Right forelimb (tissue), 1 donor: ENCODE measurements at regions not wholly inside any gene's neighbourhood (a gene's known extent, or its start where the extent isn't known, plus 50 kb on each side); places are given as distances from the start of the nearest gene placed in this dataset.
"Not testable (repeated sequence)": the region's sequence is repeated elsewhere in the genome, so short reads cannot be mapped to it uniquely, and the experiment has no call there.

ENCODE experiments used
- DNase-seq: peaks from one replicate; pipeline ENCODE4 v3.0.0-alpha.2; 2018

DNA sequence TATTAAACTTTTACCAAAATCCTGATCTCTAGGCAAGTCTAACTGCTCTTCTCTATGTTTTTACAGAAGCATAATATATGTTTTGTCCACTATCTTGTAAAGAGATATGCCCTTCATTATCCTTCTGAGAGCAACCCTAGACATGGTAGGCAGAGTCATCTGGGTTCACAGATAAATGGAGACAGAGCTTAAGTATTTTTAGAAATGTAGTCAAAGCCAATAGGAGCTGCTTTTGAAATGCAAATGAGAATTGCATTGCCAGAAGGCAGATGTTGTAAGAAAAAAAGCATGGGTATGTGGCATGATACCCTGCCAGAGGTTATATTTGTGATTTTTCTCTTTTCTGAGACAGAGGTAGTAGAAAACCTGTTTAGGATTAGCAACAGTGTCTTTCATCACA, 964.8 kb downstream of the SORCS3 start:
- DNase-seq: no peak

DNA sequence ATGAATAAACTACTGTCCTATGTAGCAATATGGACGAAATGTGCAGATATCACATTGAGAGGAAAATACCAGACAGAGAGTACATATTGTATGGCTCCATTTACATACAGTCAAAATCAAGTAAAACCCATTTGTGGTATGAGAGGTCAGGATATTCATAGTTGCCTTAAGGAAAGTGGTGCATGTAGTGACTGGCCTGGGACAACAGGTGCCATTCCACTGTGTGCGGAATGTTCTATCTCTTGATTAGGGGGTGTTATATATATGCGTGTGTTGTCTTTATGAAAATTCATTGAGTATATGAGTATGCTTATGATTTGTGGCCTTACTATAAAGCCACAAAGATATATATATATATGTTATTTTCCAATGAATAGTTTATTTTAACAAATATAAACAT, 964.0 kb downstream of the SORCS3 start:
- DNase-seq: no peak

DNA sequence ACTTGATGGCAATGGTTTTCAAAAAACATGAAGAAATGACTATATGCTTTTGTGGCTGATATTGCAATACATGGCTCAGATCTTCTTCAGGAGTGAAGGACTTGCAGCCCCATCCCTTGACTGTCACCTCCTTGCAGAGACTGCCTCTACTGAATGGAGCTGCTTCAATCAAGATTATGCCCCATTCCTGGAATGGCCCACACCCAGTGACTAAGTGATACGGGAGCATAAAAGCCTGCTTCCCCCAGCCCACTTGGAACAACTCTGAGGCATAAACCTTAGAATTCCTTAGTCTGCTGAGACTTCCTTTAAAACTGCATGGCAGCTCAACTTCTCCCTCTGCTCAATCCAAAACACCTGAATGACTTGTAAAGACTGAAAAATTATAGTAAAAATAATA, 957.1 kb downstream of the SORCS3 start:
- DNase-seq: no peak

DNA sequence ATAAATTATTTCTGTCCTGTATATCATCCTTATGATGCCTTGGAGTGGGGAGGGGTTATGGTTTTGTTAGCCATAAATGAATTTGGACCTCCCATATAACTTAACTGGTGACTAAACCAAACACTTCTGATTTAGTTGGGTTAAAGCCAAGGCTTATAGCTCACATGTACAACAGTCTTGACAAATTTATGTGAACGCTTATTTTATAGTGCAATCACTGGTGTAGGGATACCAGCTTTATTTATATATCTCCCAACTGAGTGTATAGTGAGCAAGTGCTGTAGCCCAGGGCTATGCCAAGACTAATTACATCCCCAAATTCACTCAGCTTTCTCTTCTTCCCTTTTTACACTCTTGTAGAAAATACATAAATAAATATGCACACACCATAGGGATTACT, 956.2 kb downstream of the SORCS3 start:
- DNase-seq: no peak

DNA sequence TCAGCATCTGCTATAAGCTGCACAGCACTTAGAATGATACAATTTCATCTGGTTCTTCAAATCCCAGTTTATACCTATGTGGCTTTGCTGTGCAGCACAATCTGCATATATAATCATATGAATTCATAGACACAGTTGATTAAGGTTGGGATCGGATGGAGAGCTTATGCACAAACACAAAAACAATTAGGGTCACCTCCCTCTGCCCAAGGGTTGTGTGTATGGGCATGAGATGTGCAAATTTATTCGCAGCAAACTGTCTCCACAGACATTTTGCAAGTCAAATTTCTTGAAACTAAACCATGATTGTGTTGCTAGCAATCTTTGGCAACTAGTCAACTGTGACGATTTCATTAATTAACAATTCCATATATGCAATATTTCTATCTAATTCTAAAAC, 955.7 kb downstream of the SORCS3 start:
- DNase-seq: no peak

DNA sequence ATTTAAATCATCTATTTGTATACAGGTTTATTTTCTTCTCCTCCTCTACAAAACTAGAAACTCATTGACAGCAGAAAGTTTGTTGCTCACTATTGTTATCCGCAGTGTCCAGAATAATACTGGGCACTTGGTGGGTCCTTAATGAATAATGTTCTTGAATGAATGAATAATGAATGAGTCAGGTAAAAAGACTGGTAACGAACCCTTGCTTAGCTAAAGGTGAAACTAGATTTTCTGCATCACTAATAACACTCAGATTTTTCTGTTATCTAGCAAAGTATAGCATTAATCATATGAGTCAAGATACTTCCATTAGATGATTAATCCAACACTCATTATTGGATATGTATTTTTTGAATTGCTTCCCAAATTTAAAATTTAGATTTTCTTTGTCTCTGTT, 953.2 kb downstream of the SORCS3 start:
- DNase-seq: no peak

DNA sequence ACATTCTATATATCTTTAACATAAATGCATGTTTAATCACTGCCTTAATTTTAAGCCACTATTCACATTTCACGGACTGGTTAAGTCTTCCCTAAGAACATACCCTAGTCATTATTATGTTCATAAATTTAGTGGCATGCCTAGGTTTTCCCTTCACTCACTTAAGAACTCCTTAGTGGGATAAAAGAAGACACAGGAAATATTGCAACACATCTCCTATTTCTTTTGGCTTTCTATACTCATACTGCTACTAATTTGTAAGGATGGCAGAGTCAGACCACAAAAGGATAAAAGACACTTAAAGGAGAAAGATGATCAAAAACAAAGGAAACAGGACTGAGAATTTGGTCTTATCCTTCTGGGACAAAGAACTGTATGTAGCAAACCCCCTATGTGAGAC, 951.4 kb downstream of the SORCS3 start:
- DNase-seq: no peak

DNA sequence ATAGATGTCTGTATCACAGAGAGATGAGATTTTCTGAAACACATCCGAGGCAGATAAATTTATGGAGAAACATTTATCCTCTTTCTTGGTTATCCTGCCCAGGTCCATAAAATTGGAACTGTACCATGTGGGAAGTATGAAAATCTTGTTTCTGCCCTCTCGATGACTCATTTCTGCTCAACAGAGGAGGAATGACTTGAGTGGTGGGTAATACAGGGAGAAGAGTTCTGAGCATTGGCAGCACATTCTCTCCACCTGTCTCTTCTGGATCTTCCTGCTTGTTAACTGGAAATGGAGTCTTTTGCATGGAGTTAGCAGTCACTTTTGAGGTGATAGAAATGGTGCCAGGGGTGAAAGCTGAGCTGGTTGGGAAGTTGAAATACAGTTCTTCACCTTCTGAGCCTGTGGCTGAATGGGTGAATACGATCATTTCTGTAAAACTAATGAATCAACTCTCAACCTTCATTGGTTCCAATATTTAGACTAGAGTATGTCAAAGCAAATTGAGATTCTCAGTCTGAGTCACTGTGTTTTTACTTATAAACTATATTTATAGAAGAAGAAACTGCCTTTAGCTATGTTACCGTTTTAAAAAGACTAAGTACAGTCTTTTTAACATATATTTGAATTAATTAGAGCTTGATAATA, 945.5 kb downstream of the SORCS3 start:
- no peak for DNase-seq

DNA sequence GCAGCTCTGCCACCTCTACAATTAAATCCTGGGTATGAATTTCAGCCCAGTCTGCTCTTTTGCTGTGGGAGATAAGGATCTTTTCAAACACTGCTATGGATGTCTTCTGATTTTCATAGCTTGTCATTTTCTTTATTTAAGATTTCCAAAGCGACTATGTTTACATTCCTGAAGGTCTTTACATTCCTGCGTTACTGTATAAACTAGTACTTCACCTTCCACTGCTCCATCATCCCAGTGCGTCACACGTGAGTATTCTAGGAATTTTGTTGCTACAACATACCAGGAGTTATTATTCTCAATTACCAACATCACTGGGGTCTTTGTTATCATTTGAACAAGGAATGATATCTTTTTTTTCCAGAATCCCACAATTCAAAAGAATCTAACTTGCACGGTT, 944.7 kb downstream of the SORCS3 start:
- DNase-seq: no peak

DNA sequence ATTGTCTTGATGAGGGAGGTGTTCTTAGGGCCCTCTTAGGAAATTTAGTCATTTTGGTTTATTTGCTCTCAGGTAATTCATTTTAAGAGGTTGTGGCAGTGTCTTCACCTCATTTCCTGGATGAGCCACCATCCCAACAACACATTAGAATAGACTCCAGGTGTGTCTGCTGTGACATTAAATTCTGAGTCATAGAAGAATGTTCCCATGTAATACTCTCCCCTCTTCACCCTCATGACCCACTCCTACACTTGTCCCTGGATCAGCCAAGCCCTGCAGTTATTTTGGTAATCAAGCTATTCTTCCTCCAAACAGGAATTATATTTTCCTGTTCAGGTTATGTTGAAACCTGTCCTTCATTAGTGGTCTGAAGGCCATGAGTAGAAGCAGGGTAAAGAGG, 944.1 kb downstream of the SORCS3 start:
- no peak for DNase-seq

DNA sequence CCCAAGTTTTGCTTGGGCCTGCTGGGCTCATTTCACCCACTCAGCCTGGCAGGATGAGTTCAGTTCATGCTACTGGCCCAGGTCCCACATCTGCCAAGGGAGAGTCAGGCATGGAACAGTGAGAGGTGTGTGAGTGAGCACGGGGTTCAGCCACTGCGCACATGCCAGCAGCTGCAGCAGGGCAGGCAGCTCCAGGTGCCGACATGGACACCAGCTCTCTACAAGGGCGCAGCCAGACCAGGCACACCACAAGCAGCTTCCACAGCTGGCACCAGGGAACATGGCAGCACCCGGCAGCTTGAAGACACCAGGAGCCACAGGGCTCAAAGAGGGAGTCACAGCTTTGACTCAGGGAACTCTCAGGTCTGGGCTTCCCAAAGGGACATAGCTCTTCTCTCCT, 938.0 kb downstream of the SORCS3 start:
- no peak for DNase-seq

DNA sequence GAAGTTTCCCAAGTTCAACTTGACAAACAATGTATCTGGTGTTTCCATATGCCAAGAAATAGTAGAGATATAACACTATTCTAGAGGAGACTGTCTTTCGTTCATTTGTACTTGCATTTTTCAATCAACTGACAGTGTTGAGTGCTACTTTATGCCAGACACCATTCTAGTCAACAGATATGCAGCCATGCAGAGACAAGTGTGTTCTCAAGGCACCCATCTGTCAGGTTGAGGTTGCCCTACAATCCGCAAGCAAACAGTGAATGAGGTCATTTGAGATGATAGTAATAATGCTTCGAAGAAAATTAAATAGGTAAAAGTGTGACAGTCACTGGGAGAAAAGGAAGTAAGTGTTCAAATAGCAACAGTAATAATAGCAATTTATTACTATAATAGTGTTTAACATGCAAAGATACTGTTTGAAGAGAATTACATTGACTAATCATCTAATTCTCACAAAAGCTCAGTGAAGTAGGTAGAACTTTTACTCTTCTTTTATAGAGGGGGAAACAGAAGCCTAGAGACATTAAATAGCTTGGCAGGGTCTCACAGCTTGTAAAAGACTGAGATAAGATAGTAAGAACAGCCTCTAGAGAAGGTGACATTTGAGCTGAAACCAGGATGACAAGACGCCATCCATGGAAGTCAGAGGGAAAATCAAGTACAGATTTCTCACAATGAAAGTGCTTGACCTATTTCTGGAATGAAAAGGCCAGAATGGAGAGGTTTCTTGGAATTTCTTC, 936.9 kb downstream of the SORCS3 start:
- DNase-seq: no peak

DNA sequence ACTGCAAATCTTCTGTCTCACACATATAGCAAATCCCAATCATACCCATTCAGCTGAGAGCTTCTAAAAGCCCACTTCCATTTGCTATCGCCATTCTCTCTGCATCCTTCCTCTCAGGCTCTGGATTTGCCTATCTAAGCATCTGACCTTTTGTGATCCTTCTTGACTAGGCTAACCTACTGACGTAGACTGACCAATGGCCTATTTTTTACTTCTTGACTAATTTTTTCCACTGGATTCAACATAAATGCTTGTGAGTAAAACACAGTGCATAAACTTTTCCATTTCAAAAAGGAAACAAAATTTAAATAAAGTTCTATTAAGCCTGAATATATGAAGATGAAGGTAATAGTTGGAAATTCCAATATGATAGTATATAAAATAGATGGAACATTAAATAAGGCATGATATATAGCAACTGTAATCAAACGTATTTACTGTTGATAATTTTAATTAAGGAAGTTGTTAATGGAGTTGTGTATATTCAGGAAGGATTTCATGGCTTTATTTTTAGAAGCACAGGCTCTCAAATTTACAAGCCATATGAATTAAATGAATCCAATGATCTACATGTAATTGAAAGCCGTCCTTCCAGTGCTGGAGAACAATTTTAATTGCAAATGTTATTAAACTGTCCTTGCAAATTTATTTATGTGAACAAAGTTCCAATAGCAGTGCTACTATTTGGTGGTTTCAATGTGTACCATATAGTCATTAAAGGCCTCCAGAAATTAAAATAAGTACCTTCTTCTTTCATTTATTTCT, 918.4 kb downstream of the SORCS3 start:
- no peak for DNase-seq

DNA sequence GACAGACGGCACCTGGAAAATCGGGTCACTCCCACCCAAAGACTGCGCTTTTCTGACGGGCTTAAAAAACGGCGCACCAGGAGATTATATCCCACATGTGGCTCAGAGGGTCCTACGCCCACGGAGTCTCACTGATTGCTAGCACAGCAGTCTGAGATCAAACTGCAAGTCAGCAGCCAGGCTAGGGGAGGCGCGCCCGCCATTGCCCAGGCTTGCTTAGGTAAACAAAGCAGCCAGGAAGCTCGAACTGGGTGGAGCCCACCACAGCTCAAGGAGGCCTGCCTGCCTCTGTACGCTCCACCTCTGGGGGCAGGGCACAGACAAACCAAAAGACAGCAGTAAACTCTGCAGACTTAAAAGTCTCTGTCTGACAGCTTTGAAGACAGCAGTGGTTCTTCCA, 909.4 kb downstream of the SORCS3 start:
- DNase-seq: not testable (repeated sequence)

DNA sequence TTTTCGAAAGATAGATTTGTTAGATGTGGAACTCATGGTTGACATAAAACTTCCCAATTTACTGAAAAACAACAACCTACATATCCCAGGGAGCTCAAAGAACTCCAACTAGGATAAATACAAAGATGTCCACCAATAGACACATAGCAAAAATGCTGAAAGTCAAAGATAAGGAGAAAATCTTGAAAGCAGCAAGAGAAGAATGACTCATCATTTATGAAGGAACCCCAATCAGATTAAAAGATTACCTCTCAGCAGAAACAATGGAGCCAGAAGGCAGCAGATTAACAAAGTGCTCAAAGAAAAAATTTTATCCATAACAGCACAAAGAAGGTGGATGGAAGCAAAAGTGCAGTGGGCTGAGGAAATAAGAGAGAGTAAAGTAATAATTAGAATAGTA, 908.6 kb downstream of the SORCS3 start:
- DNase-seq: no peak

DNA sequence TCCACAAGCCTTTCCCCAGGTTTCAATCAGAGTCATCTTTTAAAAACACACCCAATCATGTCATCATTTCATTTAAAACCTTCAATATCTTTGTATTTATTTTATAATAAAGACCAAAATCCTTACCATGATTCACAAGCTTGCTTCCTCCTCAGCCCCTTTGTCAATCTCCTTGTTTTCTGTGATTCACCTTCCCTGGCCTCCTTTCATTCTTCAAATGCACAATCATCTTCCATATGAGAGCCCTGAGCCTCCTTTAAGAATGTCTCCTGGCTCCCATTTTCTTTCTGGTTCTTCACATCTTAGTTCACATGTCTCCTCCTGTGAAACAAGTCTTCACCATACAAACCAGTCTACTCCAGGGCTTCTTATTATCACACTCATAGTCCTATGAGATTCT, 904.0 kb downstream of the SORCS3 start:
- DNase-seq: no peak

DNA sequence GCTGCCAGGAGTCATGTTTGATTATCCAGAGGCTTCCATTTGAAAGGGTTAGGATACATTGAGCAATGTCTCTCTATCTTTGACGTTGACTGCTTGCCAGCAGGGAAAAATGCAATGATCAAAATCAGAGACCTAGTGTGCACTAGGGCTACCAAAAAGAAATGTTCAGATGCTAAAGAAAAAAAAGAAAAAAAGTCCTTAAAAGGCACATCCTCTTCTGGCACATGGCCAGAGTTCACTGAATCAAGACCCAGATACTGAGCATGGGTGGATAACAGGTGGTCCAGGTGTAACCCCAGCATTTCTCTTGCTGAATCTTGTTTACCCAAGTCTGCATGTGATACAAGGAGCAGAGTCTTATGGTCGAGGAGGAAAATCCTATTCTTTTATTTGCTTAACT, 899.3 kb downstream of the SORCS3 start:
- DNase-seq: no peak

DNA sequence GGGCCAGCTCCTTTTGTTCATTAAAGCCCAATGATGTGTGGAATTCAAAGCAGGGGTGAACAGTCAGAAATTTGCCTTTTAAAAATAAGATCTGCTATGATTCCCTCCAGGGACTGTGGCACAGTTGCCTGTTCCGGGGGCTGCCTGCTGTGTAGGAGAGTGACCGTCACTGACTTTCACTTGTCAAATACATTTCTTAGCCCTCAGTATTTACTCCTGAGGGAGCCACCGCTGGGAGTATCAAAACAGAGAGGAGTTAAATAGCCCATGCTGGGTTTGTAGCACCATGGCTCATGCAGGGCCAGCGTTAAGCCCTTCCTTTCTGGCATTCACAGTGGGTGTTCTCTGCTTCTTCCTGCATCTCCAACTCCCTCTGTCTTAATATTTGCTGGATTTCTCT, 897.8 kb downstream of the SORCS3 start:
- no peak for DNase-seq

DNA sequence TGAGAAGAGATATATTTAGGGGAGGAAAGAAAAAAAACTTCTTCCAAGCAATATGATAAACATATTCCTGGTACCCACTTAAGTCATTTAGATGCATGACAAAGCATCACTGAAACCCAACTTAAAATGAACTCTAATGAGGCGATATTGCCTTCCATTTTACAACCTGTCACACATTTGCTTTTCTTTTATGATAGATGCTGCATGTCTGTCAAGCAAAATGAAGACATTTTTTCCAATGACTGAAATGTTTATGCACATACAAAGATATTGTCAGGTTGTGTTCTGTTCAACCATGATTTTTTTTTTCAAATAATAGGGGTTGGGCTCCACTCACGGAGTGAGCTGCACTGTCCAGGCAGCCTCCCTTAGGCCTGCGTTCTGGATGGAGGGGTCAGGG, 894.4 kb downstream of the SORCS3 start:
- DNase-seq: no peak

DNA sequence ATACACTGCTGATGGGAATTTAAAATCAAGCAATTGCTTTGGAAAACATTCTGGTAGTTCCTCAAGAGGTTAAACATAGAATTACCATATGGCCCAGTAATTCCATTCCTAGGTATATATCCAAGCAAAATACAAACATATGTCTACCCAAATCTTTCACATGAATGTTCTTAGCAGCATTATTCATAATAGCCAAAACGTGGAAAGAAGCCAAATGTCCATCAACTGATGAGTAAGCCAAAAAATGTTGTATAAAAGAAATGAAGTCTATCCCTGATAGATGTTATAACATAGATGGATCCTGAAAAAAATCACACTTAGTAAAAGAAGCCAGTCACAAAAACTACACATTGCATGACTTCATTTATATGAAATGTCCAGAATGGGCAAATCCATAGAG, 893.0 kb downstream of the SORCS3 start:
- DNase-seq: no peak

DNA sequence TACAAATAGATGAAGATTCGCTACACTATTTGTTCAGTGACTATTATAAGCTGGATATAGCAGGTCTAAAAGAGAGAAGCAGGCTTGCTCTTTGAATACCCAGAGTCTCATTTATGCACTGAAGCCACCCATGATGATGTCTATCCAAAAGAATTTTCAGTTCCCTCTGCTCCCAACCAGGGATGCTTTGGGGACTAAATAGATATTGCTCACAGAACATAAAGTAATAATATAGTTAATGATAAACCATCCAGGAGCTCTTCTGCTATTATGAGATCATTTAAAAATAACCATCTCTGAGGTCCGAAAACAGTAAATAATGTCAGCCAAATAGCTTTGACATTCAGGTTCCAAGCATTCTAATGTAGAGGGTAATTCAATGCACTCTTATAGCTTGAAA, 875.4 kb downstream of the SORCS3 start:
- DNase-seq: no peak

DNA sequence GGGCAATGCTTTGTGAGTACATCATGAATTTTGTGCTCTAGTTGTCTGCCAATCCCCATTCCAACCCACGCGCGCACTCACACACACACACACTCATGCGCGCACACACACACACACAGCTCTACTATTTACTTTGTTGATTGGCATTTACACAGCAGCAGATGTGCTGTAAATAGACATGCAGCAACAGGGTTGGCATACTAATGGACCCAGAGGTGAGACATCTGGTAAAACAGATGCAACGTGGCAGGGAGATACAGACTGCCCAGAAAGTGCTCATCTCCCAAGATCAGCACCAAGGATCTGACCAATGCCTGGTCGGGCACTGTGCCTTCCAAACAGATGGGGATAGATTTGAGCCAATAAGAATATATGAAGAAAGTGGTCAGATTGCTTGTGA, 873.0 kb downstream of the SORCS3 start:
- no peak for DNase-seq

DNA sequence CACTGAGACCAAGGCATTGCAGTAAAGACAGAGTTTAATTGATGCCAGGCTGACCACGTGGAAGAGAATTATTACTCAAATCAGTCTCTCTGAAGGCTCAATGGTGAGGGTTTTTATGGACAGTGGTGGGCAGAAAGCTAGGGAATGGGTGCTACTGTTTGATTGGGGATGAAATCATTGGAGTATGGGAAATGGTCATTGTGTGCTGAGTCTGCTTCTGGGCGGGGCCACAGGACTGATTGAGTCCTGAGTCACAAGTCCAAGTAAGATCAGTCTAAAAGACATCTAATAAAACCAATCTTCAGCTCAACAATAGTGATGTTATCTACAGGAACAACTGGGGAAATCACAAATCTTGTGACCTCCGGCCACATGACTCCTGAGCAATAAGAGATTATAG, 868.4 kb downstream of the SORCS3 start:
- DNase-seq: no peak

DNA sequence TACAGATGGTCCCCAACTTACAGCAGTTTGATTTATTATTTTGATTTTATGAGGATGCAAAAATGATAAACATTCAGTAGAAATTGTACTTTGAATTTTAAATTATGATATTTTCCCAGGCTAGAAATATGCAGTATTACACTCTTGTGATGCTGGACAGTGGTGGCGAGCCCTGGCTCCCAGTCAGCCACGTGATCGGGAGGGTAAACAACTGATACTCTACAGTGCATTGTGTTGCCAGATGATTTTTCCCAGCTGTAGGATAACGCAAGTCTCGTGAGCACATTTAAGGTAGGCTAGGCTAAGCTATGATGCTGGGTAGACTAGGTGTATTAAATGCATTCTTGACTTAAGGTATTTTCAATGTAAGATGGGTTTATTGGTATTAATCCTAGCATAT, 865.2 kb downstream of the SORCS3 start:
- no peak for DNase-seq
